HG02610 (cell line): ENCODE measurements at regions not wholly inside any gene's neighbourhood (a gene's known extent, or its start where the extent isn't known, plus 50 kb on each side); places are given as distances from the start of the nearest gene placed in this dataset.
"Not testable (repeated sequence)": the region's sequence is repeated elsewhere in the genome, so short reads cannot be mapped to it uniquely, and the experiment has no call there.

Experiments
- ATAC-seq: cut with Tn5 transposase; IDR thresholded peaks from one replicate; pipeline ENCODE4 v1.9.1; 2021; ENCODE audit warnings: mild to moderate bottlenecking, moderate library complexity; ENCODE audit not compliant: unreplicated experiment

- ATAC-seq: not testable (repeated sequence)
Measured at GRCh38 chr1:121095014-121095413, 89.1 kb downstream of the FAM72B start.

GRCh38 chr1:121097127-121097866, 86.8 kb downstream of the FAM72B start:
- peak; percentile 94 for ATAC-seq

GRCh38 chr1:121097867-121098215, 86.3 kb downstream of the FAM72B start:
- peak; percentile 15 for ATAC-seq

GRCh38 chr1:121109025-121109424, 75.1 kb downstream of the FAM72B start:
- ATAC-seq: not testable (repeated sequence)

- ATAC-seq: not testable (repeated sequence)
Measured at GRCh38 chr1:121116522-121117297, 67.4 kb downstream of the FAM72B start.

GRCh38 chr1:121117298-121117611, 66.9 kb downstream of the FAM72B start:
- not testable (repeated sequence) for ATAC-seq

- not testable (repeated sequence) for ATAC-seq
Measured at GRCh38 chr1:121117622-121118479, 66.3 kb downstream of the FAM72B start.
